Mesendoderm (in vitro differentiated cells): ENCODE measurements at regions not wholly inside any gene's neighbourhood (a gene's known extent, or its start where the extent isn't known, plus 50 kb on each side); places are given as distances from the start of the nearest gene placed in this dataset.

ENCODE experiments used
- DNase-seq: peaks from one replicate; pipeline ENCODE4 v3.0.0; 2013
- H2AK5ac ChIP-seq: 2 replicates; pipeline ENCODE4 v1.6.1; 2013; ENCODE audit warnings: low read length, inconsistent platforms
- H2BK120ac ChIP-seq: 2 replicates; pipeline ENCODE4 v1.6.1; 2013; ENCODE audit warnings: low read depth, mild to moderate bottlenecking, low read length, moderate library complexity, mixed read lengths
- H2BK15ac ChIP-seq: replicated peaks from 2 replicates; pipeline ENCODE4 v1.6.1; 2013; ENCODE audit warnings: low read depth, mild to moderate bottlenecking, moderate library complexity
- H2BK5ac ChIP-seq: 2 replicates; pipeline ENCODE4 v1.6.1; 2013; ENCODE audit warnings: low read length, inconsistent platforms
- H3K18ac ChIP-seq: 2 replicates; pipeline ENCODE4 v1.6.1; 2013; ENCODE audit warnings: mild to moderate bottlenecking, low read length, mixed read lengths
- H3K23ac ChIP-seq: one replicate; pipeline ENCODE4 v1.6.1; 2013; ENCODE audit warnings: low read length
- H3K27ac ChIP-seq: 2 replicates; pipeline ENCODE4 v1.5.1; 2013; ENCODE audit warnings: low read depth, mild to moderate bottlenecking, inconsistent platforms, low read length, moderate library complexity
- H3K27me3 ChIP-seq: 2 replicates; pipeline ENCODE4 v1.6.1; 2013; ENCODE audit warnings: low read length, control low read depth, mild to moderate bottlenecking, inconsistent platforms; ENCODE audit not compliant: insufficient read depth, poor library complexity
- H3K36me3 ChIP-seq: 2 replicates; pipeline ENCODE4 v1.6.1; 2013; ENCODE audit warnings: low read length, inconsistent platforms; ENCODE audit not compliant: control insufficient read depth, insufficient read depth
- H3K4ac ChIP-seq: one replicate; pipeline ENCODE4 v1.6.1; 2013; ENCODE audit warnings: low read depth, mild to moderate bottlenecking, low read length, moderate library complexity
- H3K4me1 ChIP-seq: 2 replicates; pipeline ENCODE4 v1.6.1; 2013; ENCODE audit warnings: low read depth, low read length, inconsistent platforms; ENCODE audit not compliant: control insufficient read depth
- H3K4me2 ChIP-seq: 2 replicates; pipeline ENCODE4 v1.6.1; 2013; ENCODE audit warnings: low read length
- H3K4me3 ChIP-seq: 2 replicates; pipeline ENCODE4 v1.5.1; 2013; ENCODE audit warnings: mild to moderate bottlenecking, low read length
- H3K56ac ChIP-seq: one replicate; pipeline ENCODE4 v1.6.1; 2013; ENCODE audit warnings: low read length
- H3K79me1 ChIP-seq: 2 replicates; pipeline ENCODE4 v1.6.1; 2013; ENCODE audit warnings: low read length, inconsistent platforms
- H3K79me2 ChIP-seq: 2 replicates; pipeline ENCODE4 v1.6.1; 2013; ENCODE audit warnings: mild to moderate bottlenecking, low read length; ENCODE audit not compliant: control insufficient read depth, insufficient read depth
- H3K9ac ChIP-seq: 2 replicates; pipeline ENCODE4 v1.6.1; 2013; ENCODE audit warnings: low read length, inconsistent platforms
- H4K5ac ChIP-seq: one replicate; pipeline ENCODE4 v1.6.1; 2013; ENCODE audit warnings: low read length
- H4K8ac ChIP-seq: one replicate; pipeline ENCODE4 v1.6.1; 2013; ENCODE audit warnings: low read depth, mild to moderate bottlenecking, control low read depth, low read length, moderate library complexity
- WGBS: extraction: QIAGEN DNeasy Blood & Tissue Kit; methylation state at CpG from one replicate; pipeline ENCODE4 v1.1.7; 2013; ENCODE audit warnings: low lambda C conversion rate, missing lambda C conversion rate; ENCODE audit not compliant: insufficient coverage; ENCODE audit errors: extremely low coverage; 5-methylcytosine and 5-hydroxymethylcytosine counted together

- Histone ChIP-seq H3K4me3 (no peak overlapping the region), H3K36me3 (no peaks in the 10 kb centered on the region), H3K27ac (no peak overlapping the region), H3K79me1 (no peaks in the 10 kb centered on the region), H3K4me1 (no peaks in the 10 kb centered on the region), H2BK120ac (no peak overlapping the region), H4K8ac (no peak overlapping the region), H3K18ac (no peak overlapping the region), H2BK15ac (no peak overlapping the region), H2AK5ac (no peak overlapping the region), H3K9ac (no peak overlapping the region), H3K23ac (no peak overlapping the region), H3K4me2 (no peak overlapping the region), H2BK5ac (no peak overlapping the region), H3K79me2 (no peaks in the 10 kb centered on the region), H3K4ac (no peak overlapping the region), H4K5ac (no peak overlapping the region), H3K56ac (no peak overlapping the region), H3K27me3 (no peaks in the 10 kb centered on the region)
- DNase-seq: no peak
- WGBS: no CpG with 5 or more reads among the region's 2 CpGs
Observed at GRCh38 chr9:102842423-102842822, 152.7 kb upstream of the CYLC2 start.

DNA sequence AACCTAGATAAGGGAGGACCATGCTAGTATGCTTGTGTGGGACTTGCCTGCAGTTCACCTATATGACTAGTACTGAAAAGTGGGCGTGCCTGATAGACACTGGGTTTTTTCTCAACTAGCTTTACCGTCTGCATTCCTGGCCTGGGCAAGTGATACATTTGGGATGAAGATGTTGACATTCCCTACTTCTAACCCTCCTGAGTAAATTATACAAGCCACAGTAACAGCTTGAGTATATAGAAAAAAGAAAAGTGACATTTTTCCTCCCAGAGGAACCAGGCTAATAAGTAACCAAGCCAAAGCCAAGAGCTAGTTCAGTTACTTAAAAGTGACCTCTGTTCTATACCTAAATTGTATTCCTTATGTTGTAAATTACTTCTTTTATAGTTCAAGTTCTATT lies 153.8 kb upstream of the CYLC2 start:
- no peak for DNase-seq
- no peak overlapping the region for H3K18ac ChIP-seq
- no peak overlapping the region for H2BK120ac ChIP-seq
- H3K79me2 ChIP-seq: no peaks in the 10 kb centered on the region
- no CpG with 5 or more reads among the region's 2 CpGs for WGBS
- H3K36me3 ChIP-seq: no peaks in the 10 kb centered on the region
- H3K27ac ChIP-seq: no peak overlapping the region
- H2BK5ac ChIP-seq: no peak overlapping the region
- H3K4ac ChIP-seq: no peak overlapping the region
- H3K4me1 ChIP-seq: no peaks in the 10 kb centered on the region
- no peak overlapping the region for H2AK5ac ChIP-seq
- no peak overlapping the region for H2BK15ac ChIP-seq
- H3K4me3 ChIP-seq: no peak overlapping the region
- no peaks in the 10 kb centered on the region for H3K79me1 ChIP-seq
- no peak overlapping the region for H3K4me2 ChIP-seq
- H3K23ac ChIP-seq: no peak overlapping the region
- H4K8ac ChIP-seq: no peak overlapping the region
- H3K9ac ChIP-seq: no peak overlapping the region
- H3K27me3 ChIP-seq: no peaks in the 10 kb centered on the region
- H3K56ac ChIP-seq: no peak overlapping the region
- no peak overlapping the region for H4K5ac ChIP-seq

GRCh38 chr9:102840335-102840734 lies 154.8 kb upstream of the CYLC2 start:
- Histone ChIP-seq H3K4me2 (no peak overlapping the region), H4K5ac (no peak overlapping the region), H3K18ac (no peak overlapping the region), H3K79me1 (no peaks in the 10 kb centered on the region), H4K8ac (no peak overlapping the region), H3K27me3 (no peaks in the 10 kb centered on the region), H3K4ac (no peak overlapping the region), H2BK120ac (no peak overlapping the region), H3K23ac (no peak overlapping the region), H2BK5ac (no peak overlapping the region), H3K4me1 (no peaks in the 10 kb centered on the region), H2AK5ac (no peak overlapping the region), H3K27ac (no peak overlapping the region), H3K56ac (no peak overlapping the region), H3K79me2 (no peaks in the 10 kb centered on the region), H2BK15ac (no peak overlapping the region), H3K36me3 (no peaks in the 10 kb centered on the region), H3K4me3 (no peak overlapping the region), H3K9ac (no peak overlapping the region)
- no peak for DNase-seq
- WGBS: no CpG with 5 or more reads among the region's 3 CpGs

- Histone ChIP-seq H3K56ac (no peak overlapping the region), H4K8ac (no peak overlapping the region), H2BK15ac (no peak overlapping the region), H2BK120ac (no peak overlapping the region), H3K36me3 (no peaks in the 10 kb centered on the region), H3K79me2 (no peaks in the 10 kb centered on the region), H3K18ac (no peak overlapping the region), H3K4me2 (no peak overlapping the region), H4K5ac (no peak overlapping the region), H3K4ac (no peak overlapping the region), H3K27me3 (no peaks in the 10 kb centered on the region), H3K27ac (no peak overlapping the region), H2BK5ac (no peak overlapping the region), H3K23ac (no peak overlapping the region), H3K4me1 (no peaks in the 10 kb centered on the region), H3K9ac (no peak overlapping the region), H2AK5ac (no peak overlapping the region), H3K79me1 (no peaks in the 10 kb centered on the region), H3K4me3 (no peak overlapping the region)
- no peak for DNase-seq
- WGBS: no CpG with 5 or more reads among the region's 3 CpGs
Observed at GRCh38 chr9:102832814-102833213, 162.3 kb upstream of the CYLC2 start.

DNA sequence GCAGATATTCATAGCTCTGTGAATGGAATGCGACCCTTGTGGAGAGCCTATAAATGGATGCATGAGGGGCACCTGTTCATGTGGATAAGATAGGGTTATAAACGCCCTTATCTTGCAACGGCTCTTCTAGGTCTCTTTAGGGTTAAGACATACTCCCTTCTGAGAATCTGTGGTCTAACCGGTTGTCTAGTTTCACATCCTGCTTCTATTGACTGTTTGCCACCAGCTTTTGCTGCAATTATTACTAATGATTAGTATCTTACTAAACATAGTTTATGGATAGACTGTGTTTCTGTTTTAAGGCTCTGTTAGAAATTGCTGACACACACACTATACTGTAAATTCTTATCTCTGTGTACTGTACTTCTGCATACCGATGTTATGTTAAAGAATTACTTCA lies 198.9 kb upstream of the CYLC2 start:
- Histone ChIP-seq H3K79me2 (no peaks in the 10 kb centered on the region), H3K4me1 (no peaks in the 10 kb centered on the region), H3K18ac (no peak overlapping the region), H3K4me3 (no peak overlapping the region), H3K27ac (no peak overlapping the region), H2BK120ac (no peak overlapping the region), H3K23ac (no peak overlapping the region), H3K56ac (no peak overlapping the region), H2BK15ac (no peak overlapping the region), H3K36me3 (no peaks in the 10 kb centered on the region), H2AK5ac (no peak overlapping the region), H3K9ac (no peak overlapping the region), H3K4me2 (no peak overlapping the region), H3K27me3 (no peaks in the 10 kb centered on the region), H4K8ac (no peak overlapping the region), H2BK5ac (no peak overlapping the region), H3K4ac (no peak overlapping the region), H4K5ac (no peak overlapping the region), H3K79me1 (no peaks in the 10 kb centered on the region)
- no CpG with 5 or more reads among the region's 5 CpGs for WGBS
- DNase-seq: no peak

- Histone ChIP-seq H3K4ac (no peak overlapping the region), H2BK120ac (no peak overlapping the region), H3K4me2 (no peak overlapping the region), H3K36me3 (no peaks in the 10 kb centered on the region), H4K5ac (no peak overlapping the region), H3K79me2 (no peaks in the 10 kb centered on the region), H3K56ac (no peak overlapping the region), H3K4me1 (no peaks in the 10 kb centered on the region), H3K79me1 (no peaks in the 10 kb centered on the region), H4K8ac (no peak overlapping the region), H3K9ac (no peak overlapping the region), H3K27ac (no peak overlapping the region), H2BK15ac (no peak overlapping the region), H3K27me3 (no peaks in the 10 kb centered on the region), H2BK5ac (no peak overlapping the region), H3K18ac (no peak overlapping the region), H3K23ac (no peak overlapping the region), H2AK5ac (no peak overlapping the region), H3K4me3 (no peak overlapping the region)
- no peak for DNase-seq
Observed at GRCh38 chr9:102795532-102795931, 199.6 kb upstream of the CYLC2 start.
